Loucy (cell line): ENCODE measurements at regions not wholly inside any gene's neighbourhood (a gene's known extent, or its start where the extent isn't known, plus 50 kb on each side); places are given as distances from the start of the nearest gene placed in this dataset.

ENCODE experiments used
- H2AFZ ChIP-seq: fragments of 200-600 bp; sonication (generic); 2 replicates; pipeline ENCODE4 v1.6.0; 2016; ENCODE audit warnings: antibody characterized with exemption, mild to moderate bottlenecking, low read length, moderate library complexity
- H3F3A ChIP-seq: fragments of 200-600 bp; 2 replicates; pipeline ENCODE4 v1.6.0; 2016; ENCODE audit warnings: antibody characterized with exemption, low read depth, mild to moderate bottlenecking
- H3K27me3 ChIP-seq: fragments of 200-600 bp; sonication (generic); 2 replicates; pipeline ENCODE4 v1.6.1; 2014; ENCODE audit warnings: low read length, mild to moderate bottlenecking; ENCODE audit not compliant: insufficient read depth, poor library complexity, severe bottlenecking
- H3K36me3 ChIP-seq: fragments of 200-600 bp; sonication (generic); 2 replicates; pipeline ENCODE4 v1.6.1; 2016; ENCODE audit warnings: low read length; ENCODE audit not compliant: insufficient read depth
- H3K4me1 ChIP-seq: fragments of 200-600 bp; sonication (generic); 2 replicates; pipeline ENCODE4 v1.5.1; 2014; ENCODE audit warnings: low read length, mild to moderate bottlenecking; ENCODE audit not compliant: insufficient read depth, poor library complexity, severe bottlenecking
- H3K4me2 ChIP-seq: fragments of 200-600 bp; sonication (generic); 2 replicates; pipeline ENCODE4 v1.6.0; 2014; ENCODE audit warnings: antibody characterized with exemption, low read length, low read depth, mild to moderate bottlenecking; ENCODE audit not compliant: poor library complexity, severe bottlenecking
- H3K4me3 ChIP-seq: fragments of 200-600 bp; sonication (generic); 2 replicates; pipeline ENCODE4 v1.5.1; 2014; ENCODE audit warnings: low read length, mild to moderate bottlenecking, mixed read lengths; ENCODE audit not compliant: poor library complexity, severe bottlenecking
- H3K79me2 ChIP-seq: fragments of 200-600 bp; sonication (generic); 2 replicates; pipeline ENCODE4 v1.6.1; 2014; ENCODE audit warnings: low read length; ENCODE audit not compliant: insufficient read depth
- H3K9ac ChIP-seq: fragments of 200-600 bp; sonication (generic); 2 replicates; pipeline ENCODE4 v1.6.0; 2014; ENCODE audit warnings: mild to moderate bottlenecking, low read depth, low read length, moderate library complexity; ENCODE audit not compliant: poor library complexity, severe bottlenecking
- H3K9me2 ChIP-seq: fragments of 200-600 bp; sonication (generic); replicated peaks from 2 replicates; pipeline ENCODE4 v1.6.1; 2016; ENCODE audit warnings: low read depth, low read length, mixed read lengths
- H3K9me3 ChIP-seq: fragments of 200-600 bp; sonication (generic); 2 replicates; pipeline ENCODE4 v1.6.1; 2014; ENCODE audit warnings: mild to moderate bottlenecking, antibody characterized with exemption, low read length, low read depth; ENCODE audit not compliant: insufficient read depth
- H4K20me1 ChIP-seq: fragments of 200-600 bp; sonication (generic); 2 replicates; pipeline ENCODE4 v1.6.0; 2014; ENCODE audit warnings: antibody characterized with exemption, low read length, mild to moderate bottlenecking; ENCODE audit not compliant: insufficient read depth, poor library complexity, severe bottlenecking
- CTCF ChIP-seq: fragments of 200-600 bp; sonication (generic); conservative IDR thresholded peaks from 2 replicates; pipeline ENCODE4 v1.5.1; 2014; ENCODE audit warnings: mild to moderate bottlenecking, antibody characterized with exemption, low read length
- EZH2phosphoT487 ChIP-seq: fragments of 200-600 bp; IDR thresholded peaks from 2 replicates; pipeline ENCODE4 v1.6.1; 2018; ENCODE audit warnings: antibody characterized with exemption, mild to moderate bottlenecking, moderate library complexity, borderline replicate concordance

- Histone ChIP-seq H3K79me2 (no peaks in the 10 kb centered on the region), H3K36me3 (no peaks in the 10 kb centered on the region), H3F3A (no peaks in the 10 kb centered on the region), H3K9me2 (no peaks in the 10 kb centered on the region), H3K4me1 (no peaks in the 10 kb centered on the region), H2AFZ (no peak overlapping the region), H3K9me3 (no peaks in the 10 kb centered on the region), H3K27me3 (no peaks in the 10 kb centered on the region), H3K4me3 (no peak overlapping the region), H4K20me1 (no peaks in the 10 kb centered on the region), H3K9ac (no peak overlapping the region), H3K4me2 (no peak overlapping the region)
- no peak for TF ChIP-seq CTCF
- TF ChIP-seq EZH2phosphoT487: no peak
Measured at GRCh38 chr12:63317286-63317846, 166.4 kb upstream of the AVPR1A start.

GRCh38 chr12:63313139-63313538, 162.1 kb upstream of the AVPR1A start:
- Histone ChIP-seq H3K79me2 (no peaks in the 10 kb centered on the region), H3F3A (no peaks in the 10 kb centered on the region), H4K20me1 (no peaks in the 10 kb centered on the region), H3K27me3 (no peaks in the 10 kb centered on the region), H3K36me3 (no peaks in the 10 kb centered on the region), H3K9me2 (no peaks in the 10 kb centered on the region), H3K9ac (no peak overlapping the region), H3K9me3 (no peaks in the 10 kb centered on the region), H3K4me1 (no peaks in the 10 kb centered on the region), H3K4me2 (no peak overlapping the region), H3K4me3 (no peak overlapping the region), H2AFZ (no peak overlapping the region)
- TF ChIP-seq EZH2phosphoT487: no peak
- TF ChIP-seq CTCF: no peak

- TF ChIP-seq CTCF: no peak
- H3K79me2 ChIP-seq: no peaks in the 10 kb centered on the region
- H3K4me2 ChIP-seq: no peak overlapping the region
- H3F3A ChIP-seq: no peaks in the 10 kb centered on the region
- H2AFZ ChIP-seq: no peak overlapping the region
- H3K27me3 ChIP-seq: no peaks in the 10 kb centered on the region
- H3K9me3 ChIP-seq: no peaks in the 10 kb centered on the region
- H4K20me1 ChIP-seq: no peaks in the 10 kb centered on the region
- H3K4me3 ChIP-seq: no peak overlapping the region
- no peak overlapping the region for H3K9ac ChIP-seq
- no peaks in the 10 kb centered on the region for H3K36me3 ChIP-seq
- peaks cover 7% of the 10 kb centered on the region for H3K4me1 ChIP-seq
- H3K9me2 ChIP-seq: no peaks in the 10 kb centered on the region
Measured at GRCh38 chr12:63308671-63309070, 157.7 kb upstream of the AVPR1A start.
